ENCODE measurements at regions not wholly inside any gene's neighbourhood (a gene's known extent, or its start where the extent isn't known, plus 50 kb on each side); places are given as distances from the start of the nearest gene placed in this dataset.

DNA sequence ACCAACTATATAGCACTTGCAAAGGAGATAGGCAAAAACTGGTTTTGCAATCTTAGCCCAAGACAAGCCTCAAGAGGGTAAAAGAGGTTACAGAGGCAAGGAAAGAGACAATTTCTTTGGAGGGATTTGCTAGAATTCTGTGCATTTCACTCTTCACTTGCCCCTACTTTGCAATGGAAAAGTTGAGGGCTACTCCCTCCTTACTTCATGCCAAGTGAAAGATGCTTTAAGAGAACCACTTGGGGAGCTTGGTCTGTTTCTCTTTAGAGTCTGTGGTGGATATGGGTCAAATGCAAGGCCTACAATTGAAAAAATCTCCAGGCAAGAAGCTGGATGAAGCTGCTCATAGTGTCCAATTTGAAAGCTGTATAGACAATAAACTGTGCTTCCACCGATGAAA is 167.7 kb upstream of the DIO2 start:
- DNase-seq (ENCODE audit: low read depth) = no peak

DNA sequence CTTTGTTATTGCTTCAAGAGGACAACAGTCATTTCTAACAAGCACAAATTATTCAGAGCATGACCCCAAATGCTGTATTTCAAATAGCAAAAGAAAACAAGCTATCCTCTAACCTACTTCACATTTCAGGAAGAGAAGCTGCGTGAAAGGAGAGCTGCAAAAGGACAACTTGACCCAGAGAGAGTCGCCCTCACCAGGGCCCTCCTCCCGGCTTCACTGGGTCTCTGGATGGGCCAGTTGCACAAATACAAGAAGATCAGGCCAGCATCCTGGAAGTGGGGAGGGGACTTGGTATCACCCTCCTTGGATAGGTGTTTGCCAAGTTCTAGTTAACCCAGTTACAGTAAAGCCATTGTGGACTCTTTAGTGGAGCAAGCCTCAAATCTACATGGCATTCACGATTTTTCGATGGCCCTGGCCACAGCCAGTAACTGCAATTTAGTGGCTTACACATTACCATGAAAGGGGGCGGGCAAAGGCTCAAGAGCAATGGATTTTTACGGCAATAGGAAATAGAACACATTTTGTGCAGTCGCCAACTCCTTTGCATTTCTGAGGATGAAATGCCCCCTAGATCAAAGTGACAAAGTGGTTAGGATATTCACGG is 166.9 kb upstream of the DIO2 start:
- DNase-seq (ENCODE audit: low read depth) = no peak

DNA sequence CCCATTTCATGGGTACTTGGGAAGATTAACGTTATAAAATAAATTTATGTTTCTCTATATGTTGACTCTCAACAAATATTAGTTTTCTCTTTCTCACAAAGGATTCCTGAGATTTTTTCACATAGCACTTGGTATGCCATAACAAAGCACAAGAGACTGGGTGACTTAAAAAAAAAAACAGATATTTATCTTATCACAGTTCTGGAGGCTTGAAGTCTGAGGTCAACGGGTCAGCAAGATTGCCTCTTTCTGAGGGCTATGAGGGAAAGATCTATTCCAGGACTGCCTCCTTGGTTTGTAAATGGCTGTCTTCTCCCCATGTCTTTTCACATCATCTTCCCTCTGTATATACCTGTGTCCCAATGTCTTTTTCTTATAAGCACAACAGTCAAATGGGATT is 153.5 kb upstream of the DIO2 start:
- DNase-seq (ENCODE audit: low read depth) = no peak

DNA sequence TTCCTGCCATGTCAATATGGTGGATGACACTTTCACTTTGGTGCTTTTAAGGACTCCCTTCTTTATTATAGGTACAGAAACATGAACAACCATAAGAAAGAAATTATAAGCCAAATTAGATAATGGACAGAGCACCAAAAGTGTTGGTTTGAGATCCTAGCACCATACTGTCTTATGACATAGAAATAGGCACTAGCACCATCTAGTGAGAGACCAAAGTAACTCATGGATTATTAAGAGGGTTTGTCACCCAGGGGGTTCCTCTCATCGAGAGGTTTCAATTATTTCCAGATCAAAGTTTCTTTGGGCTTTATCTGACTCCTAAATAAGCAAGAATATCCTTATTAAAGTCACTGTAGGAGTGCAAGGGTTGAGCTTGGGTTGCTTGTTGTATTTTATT is 153.0 kb upstream of the DIO2 start:
- DNase-seq (ENCODE audit: low read depth) = peak; percentile 41

DNA sequence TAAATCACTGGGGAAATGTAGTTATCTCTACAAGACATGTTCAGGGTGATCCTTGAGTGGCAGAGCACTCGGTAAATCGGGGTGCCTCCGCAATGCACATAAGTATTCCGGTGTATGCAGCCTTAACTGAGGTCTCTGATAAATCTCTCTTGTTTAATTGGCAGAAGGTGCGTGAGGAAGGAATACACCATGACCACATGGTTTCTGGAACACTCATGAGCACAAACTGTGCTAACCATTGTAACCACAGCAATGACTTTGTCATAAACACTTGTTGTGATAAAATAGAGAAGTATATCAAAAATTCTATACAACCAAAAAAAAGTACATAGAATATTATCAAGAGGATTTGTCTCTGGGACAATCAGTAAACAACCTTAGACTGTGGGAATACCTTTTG is 146.8 kb upstream of the DIO2 start:
- DNase-seq (ENCODE audit: low read depth) = no peak

DNA sequence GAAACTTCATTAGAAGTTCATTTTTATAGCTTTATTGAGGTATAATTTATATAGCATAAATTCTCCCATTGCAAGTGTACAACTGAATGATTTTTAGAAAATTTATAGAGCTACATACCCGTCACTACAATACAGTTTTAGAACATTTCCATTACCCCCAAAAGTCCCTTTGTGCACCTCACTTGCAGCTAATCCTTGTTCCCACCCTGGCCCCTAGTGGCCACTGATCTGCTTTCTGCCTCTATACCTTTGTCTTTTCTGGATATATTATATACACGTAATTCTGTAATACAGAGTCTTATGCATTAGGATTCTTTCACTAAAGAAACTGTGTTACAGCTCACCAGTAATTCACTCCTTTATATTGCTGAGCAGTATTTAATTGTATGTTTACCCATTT is 145.1 kb upstream of the DIO2 start:
- peak; percentile 28 for DNase-seq (ENCODE audit: low read depth)

DNA sequence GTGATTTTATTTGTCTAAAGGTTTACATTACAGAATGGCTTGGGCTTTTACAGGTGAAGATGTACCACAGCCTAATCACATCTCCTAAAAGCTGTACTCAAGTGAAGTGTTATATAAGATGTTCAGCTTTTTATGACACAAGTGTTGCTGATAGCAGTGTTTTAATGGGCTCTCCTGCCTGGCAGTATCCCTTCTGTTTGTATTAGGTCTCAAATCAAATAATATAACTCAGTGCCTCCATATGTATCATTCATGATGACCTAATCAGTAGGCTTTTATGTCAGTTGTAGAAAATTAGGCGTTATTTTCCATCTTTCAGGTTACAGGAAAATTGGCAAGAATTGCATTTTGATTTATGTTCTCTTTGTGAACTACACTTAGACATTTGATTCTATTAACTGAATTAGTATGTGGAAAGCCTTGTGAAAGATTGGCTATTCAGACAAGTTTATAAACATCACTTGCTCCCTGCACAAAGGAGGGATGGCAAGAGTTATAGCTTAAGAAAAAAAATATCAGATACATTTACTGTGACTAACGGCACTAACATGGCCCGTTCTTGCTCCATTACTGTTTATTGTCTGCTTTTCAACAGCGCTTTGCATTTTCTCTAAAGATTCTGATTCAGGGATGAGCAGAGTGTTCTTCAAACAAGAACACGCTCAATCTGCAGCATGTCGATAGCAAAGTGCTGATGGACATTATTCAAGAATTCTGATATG is 143.7 kb upstream of the DIO2 start:
- no peak for DNase-seq (ENCODE audit: low read depth)

DNA sequence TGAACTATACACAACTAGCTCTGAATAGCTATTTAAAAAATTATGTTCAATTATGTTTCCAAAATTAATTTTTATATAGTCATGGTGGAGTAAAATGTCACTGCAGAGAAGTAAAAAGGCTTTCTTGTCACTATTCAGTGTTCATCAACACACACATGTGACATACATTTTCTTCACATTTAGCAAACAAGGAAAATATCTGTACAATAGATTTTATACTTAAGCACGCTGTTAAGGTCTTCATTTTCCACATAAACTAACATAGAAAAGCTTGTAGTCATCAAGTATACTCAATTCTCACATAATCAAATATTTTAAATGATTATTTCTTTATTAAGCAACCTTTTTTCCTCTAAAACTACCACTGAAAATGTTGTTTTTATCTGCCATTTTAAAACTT is 141.2 kb upstream of the DIO2 start:
- no peak for DNase-seq (ENCODE audit: low read depth)

DNA sequence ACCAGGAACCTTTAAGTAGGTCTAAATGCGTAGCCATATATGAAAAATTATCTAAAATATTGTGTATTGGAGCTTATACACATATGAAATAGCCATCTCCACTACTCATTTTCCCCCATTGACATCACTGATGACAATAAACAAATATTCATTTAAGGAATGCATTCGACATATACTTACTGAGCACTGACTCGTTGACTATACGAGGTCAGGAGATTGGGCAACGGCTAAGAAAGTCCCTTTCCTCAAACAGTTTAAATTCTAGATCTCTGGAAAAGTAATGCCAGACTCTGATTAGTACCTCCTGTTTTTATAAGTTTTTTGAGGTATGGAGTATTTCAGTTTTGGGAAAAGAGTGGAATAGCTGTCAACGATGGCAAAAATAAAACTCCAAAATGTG is 139.4 kb upstream of the DIO2 start:
- DNase-seq (ENCODE audit: low read depth) = peak; percentile 18

DNA sequence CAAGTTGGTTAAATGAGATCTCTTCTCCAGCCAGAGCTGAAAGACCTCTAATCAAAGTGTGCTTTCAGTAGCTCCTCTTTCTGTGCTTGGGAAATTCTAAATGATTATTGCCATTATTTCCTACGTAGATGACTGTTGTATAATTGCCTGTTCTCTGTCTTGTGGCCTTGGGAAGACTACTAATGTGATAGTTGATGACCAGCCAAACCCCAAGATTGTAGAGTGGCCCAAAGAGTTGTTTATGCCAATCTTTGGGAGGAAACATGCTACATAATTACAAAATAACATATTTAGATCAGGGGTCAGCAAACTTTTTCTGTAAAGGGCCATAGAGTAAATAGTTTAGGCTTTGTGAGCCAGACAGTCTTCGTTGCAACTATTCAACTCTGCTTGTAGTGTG is 135.1 kb upstream of the DIO2 start:
- no peak for DNase-seq (ENCODE audit: low read depth)

DNA sequence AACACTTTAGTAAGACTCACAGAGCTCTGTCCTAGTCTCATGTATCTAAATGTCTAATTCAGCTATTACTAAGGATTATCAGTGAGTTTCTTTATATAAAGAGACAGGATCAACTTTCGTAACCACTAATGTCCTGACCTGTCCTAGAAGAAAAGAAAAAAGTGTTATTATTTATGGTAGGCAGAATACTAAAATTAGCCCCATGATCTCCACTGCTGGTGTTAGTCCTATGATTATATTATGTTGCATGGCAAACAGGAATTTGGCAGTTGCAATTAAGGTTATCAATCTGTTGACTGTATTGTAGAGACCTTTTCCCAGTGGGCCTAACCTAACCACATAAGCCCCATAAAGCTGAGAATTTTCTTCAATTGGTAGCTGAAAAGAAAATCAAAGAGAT is 132.9 kb upstream of the DIO2 start:
- no peak for DNase-seq (ENCODE audit: low read depth)

DNA sequence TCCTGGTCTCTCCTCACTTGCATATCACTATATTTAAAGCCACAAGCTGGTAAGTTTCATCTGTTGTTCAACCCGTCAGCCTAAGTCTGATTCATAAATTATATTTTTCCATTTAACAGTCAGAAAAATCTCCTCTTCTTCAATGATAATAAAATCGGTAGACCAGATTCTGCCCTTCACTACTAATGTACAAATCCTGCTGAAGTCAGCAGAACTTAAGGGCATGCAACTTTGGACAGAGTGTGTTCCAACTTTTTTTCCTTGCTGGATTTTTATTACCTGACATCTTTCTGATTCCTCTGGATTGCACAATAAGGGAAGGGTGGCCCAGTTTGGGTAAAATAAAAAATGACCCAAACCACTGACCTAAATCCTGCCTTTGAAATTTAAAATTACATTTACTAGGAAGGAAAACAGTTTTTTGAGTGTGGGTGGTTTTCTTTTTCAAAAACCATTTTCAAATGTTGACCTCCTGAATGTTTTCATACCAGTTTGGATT is 125.4 kb upstream of the DIO2 start:
- no peak for DNase-seq (ENCODE audit: low read depth)

DNA sequence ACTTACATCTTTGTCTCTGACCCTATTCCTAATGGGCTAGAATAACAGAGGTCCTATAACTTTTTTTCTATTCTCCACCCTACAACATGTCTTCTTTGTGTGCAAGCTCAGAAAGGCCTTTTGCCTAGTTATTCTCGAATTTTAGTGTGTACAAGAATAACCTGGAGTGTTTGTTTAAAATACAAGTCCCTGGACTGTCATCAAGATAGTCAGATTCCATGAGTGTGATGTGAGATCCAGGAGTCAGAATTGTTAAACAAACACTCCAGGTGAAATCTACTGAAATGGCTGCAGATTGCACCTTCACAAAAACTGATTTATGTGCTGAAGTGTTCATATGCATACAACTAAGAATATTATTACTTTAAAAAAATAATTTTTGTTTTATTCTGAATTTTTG is 114.4 kb upstream of the DIO2 start:
- DNase-seq (ENCODE audit: low read depth) = no peak

DNA sequence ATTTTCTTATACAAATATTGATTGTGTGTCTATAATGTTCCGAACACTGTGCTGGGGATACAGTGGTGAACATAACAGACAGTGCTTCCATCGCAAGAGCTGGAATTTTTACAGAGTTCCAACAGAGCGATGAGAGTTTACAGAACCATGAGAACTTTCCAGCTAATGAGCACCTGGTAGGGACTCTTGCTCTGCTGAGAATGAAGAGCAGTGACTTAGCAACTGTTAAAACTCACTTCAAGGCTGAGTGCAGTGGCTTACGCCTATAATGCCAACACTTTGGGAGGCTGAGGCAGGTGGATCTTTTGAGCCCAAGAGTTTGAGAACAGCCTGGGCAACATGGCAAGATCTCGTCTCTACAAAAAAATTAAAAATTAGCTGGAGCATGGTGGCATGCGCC is 113.8 kb upstream of the DIO2 start:
- no peak for DNase-seq (ENCODE audit: low read depth)

DNA sequence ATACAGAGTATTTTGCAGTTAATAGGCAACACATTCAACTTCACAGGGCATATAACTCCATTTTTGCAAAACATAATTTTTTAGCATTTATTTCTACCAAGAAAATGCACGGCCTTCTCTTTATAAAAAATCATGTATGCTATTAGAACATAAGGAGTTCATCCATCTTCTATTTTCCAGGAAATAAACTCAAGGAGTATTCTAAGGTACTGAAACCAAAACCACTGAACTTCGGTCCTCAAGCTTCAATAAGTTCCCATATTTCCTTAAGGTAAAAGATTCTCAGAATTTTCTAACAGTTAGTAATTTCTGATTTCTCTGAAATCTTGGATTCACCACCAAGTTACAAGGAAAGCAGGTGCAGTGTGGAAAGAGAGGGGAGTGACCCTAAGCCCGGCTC is 113.3 kb upstream of the DIO2 start:
- DNase-seq (ENCODE audit: low read depth) = no peak

DNA sequence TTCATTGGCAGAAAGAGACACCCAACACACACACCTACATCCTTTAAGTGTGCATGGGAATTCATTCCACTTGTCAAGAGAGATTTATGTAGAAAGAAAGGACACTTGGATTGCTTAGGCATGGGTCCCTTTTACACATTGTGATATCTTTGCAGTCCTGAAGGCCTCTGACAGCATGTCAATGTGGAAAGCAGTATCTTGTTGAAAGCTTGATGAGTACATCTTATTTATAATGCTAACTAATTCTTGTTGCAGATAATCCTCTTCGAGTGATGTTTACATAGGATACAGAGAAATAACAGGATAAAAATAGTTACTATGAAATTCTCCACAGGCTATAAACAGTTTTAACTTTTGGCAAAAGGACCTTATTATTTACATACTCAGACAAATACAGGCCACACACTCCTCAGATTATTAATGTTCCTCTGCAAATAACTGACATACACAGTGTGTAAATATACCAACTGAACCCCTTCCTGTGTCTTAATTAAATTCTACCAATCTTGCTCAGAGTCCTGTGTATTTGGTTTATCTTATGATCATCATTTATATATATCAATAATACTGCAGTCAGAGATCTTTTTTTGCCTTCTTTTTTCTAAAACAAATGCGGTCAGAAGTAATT is 111.8 kb upstream of the DIO2 start:
- peak; percentile 7 for DNase-seq (ENCODE audit: low read depth)

DNA sequence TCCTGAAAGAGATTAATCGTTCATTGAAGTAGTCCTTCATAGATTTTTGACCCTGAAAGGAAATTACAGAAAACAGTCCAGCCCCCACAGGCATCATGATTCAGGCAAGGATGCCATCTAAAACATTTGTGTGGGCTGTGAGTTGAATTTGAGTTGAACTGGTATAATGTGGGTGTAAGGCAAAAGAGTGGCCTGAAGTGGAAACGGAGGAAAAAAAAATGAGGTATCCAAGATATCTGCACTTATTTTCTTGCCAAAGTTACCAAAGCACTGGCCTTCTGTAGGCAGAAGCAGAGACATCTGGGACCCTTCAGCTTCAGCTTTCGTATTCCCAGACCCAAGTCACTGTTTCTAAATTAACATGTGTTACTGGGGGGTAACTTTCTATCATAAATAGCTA is 105.1 kb upstream of the DIO2 start:
- DNase-seq (ENCODE audit: low read depth) = peak; percentile 57

DNA sequence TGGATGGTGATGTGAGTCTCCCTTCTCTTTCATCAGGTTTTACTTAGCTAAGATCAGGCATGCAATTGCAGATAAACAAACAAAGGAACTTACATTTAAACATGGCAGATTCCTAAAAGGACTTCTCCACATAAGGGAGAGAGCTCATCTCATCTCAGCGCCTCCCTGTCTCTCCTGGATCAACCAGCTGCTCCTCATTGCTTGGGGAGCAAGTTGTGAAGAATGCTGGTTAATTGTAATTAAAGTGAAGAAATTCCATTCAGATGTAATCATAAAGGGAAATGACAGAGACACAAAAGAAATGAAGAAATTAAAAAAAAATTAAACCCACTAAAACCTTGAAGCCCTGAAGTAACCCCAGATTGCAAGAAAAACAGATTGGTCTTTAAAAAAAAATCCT is 104.4 kb upstream of the DIO2 start:
- peak; percentile 85 for DNase-seq (ENCODE audit: low read depth)

DNA sequence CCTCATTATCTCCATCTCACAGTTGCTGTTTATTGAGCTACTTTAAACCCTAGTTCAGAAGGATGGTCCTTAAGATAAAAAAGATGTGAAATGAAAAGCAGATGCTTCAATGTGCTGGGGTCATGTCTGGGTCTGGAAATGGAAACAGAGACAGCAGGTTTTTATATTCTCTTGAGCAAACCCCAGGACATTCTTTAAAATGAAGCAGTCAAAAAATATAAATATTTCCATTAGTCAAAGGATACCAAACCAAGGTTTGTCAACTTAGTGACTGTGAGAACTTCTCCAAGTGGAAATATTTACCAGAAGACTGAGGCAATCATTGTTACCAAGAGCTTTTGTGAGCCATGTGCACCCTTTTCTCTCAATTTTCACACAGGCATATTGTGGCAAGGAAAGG is 102.5 kb upstream of the DIO2 start:
- DNase-seq (ENCODE audit: low read depth) = peak; percentile 85

DNA sequence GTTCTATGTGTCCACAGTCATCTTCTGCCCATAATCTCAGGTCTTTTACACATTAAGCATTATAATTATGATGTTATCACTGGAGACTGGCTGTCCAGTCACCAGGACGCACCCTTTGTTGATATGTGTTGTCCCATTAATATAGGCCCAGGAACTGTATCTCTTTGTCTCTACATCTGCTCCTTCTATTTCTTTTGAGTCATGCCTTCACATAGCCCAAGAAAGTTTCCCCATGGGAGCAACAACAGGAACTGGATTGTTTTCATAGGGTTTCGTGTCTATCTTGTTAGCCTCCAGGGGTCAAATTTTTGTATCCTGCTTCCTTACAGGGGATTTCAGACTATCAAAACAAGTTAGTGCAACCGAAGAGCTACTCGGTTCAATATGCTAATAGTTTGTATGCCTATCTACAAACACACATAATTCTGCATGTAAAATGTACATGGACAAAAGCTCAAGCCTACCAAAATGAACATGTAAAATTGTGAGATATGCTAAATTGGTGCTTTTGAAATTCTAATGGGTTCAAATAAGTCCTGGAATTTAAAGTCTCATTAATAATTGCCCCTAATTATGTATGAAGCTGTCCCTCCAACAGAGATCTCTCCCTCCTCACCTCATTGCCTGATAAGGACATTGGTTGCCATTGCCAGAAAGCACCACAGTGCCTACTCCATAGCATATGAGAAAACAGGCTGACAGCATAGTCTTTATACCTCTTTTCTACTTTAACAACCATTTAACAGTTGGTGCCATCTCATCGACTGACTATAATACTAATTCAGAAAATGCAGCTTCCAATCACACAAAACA is 99.8 kb upstream of the DIO2 start:
- DNase-seq (ENCODE audit: low read depth) = peak; percentile 58

DNA sequence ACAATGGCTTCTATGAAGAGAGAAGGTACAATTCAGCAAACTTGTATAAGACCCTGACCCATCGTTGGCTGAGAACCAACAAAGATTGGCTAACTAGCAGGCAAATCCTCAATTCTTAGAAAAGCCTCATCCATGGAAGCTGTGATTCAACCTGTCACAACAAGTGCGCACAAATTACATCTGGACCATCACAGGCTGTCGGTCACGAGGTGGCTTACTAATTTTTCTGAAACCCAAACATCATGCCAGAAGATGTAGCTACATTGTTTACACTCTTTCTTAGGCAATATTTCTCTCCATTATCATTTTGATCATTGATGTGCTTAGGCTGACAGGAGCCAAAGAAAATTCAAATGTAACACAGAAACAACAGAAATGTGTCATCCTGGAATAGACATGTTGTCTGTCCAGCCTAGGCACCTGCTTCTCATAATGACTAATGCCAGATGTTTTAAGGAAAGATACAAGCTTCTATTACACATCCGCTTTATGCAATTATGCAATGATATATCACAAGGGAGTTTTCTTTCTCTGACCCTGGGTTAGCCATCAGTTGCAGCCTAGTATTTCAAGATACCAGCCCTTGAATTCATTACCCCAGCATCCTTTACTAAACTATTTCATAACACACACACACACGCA is 92.9 kb upstream of the DIO2 start:
- peak; percentile 22 for DNase-seq (ENCODE audit: low read depth)

DNA sequence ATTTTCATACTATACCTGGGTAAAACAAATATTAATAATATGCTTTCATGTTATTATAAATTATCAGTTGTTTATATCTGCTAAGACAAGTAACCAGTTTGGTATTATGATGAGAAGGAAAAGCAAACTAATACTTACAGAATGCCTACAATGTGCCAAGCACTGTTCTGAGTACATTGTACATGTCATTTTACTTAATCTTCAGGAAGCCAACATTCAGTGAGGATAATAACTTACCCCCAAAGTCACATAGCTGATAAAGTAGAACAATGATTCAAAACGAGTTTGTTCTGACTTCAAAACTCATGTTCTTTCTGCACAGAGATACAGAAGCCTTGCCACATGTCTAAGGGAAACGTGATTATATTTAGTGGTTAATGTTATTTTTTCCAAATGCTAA is 89.0 kb upstream of the DIO2 start:
- no peak for DNase-seq (ENCODE audit: low read depth)
